ENCODE measurements at regions not wholly inside any gene's neighbourhood (a gene's known extent, or its start where the extent isn't known, plus 50 kb on each side); places are given as distances from the start of the nearest gene placed in this dataset.
A peak's percentile ranks its signal among the peaks of the same experiment; 100 is the strongest.

DNA sequence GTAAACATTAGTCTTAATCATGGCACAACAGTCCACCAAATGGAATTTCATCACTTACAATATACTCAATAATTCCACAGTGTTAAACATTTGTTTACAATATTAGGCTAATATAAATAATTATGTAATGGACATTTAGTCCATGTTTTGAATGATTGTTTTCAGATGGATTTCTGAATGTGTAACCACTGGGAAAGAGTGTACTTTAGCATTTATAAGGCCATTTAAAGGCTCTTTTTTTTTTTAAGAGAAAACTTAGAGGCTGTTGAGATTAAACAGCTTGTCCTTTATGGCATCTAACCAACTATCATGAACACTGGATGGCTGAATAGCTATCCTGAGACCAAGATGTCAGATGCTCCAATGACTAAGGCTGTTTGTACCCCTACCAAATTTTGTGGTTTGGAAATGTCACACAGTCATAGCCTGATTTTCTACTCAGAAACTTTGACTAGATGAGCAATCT lies 248.3 kb upstream of the GLI3 start:
- DNase-seq, result no peak

DNA sequence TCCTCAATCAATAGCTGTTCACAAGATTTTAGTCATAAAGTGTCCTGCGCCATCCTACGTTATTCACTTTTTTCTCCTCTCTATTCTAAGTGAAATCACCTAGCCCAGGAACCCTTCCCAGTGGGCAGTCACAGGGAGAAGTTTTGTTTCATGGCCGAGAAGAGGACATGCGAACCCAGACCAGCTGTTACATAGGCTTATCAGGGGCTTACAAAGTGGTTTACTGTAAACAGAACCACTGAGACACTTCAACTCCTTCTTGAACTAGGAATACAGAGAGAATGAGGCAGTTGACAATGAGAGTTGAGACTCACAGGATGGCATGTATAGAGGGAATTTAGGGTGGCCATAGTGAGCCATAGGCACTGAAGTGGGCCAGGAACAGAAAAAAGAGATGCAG lies 246.9 kb upstream of the GLI3 start:
- no peak for DNase-seq

DNA sequence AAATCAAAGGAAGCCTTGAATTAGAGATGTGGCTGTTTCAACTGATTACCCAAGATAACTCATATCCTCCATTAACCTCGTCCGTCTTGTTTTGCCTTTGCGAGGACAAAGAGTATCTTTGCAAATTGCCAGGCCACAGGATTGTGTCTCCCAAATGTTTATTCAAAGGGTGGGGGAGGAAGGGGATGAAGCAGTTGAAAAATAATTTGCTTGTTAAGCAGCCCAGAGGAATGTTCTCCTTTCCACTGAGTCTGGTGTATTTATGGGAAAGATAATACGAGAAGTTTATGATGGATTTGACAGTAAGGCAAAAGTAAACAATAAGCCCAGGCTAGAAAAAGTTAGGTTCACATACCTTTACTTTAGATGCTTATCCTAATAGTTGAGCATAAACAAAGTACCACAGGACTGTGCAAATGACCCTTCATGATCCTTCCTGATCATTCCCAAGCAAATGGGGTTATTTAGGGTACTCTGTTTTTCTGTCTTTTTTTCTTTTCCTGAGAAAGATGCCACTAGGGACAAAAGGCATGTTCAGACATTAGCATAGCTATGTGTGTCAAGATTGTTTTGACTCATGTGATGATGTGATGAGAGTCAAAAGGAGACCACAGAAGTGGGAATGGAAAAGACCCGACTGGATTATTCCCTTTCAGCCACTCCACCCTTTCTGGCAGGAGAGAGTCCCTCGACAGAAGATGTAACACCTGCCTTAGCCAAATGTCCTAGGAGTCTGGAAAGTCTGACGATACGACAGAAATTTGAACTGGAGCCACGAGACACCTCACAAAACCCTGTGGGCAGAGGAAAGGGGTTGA lies 243.0 kb upstream of the GLI3 start:
- no peak for DNase-seq

DNA sequence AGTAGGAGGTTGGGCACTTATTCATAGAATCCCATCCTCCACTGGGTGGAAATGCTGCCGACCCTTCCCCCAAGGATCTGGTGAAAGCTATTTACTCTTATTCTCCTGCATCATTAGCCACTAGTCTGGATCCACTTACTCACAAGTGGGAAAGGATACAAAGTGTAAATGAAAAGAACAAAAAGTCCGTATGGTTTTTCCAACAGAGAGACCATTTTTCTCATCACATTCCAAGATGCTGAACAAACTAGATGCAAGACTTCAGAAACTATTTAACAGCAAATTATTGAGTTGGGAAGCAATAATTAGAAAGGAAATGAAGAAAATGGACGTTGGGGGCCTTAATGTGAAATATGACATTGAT lies 242.4 kb upstream of the GLI3 start:
- no peak for DNase-seq

DNA sequence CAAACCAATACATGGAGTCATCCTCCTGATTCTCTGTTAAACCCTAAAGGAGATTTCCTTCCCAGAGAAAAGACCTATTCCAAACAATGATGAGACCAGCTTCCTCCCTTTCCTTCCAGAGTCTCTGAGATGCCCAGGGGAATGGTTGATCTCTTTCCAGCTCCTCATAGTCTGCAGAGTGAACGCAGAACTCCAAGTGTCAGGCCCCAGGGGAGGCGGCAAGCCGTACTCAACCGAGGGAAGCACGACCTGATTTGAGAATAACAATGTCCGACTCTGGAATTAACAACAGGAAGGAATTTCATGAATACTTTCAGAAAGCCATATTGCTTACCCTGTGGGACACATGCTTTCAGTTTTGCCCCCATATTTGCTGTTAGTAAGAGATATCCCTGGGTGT lies 241.7 kb upstream of the GLI3 start:
- no peak for DNase-seq

DNA sequence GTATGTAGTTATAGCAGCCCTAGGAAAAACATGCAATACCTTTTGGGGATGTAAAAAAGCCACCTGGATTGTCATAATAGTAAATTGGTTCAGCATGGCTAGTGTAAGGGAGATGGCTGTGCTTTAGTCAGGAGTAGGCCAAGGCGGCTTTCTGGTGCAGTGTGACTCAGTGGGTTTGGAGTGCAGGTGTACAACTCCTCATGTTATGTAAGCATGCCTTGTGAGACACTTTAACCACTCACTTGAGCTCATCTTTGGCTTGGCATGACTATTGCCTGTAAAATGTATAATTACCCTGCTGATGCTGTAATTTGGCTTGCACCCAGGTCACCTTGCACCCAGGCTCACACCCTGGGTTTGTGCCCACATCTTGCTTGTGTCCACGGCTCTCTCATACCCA lies 239.2 kb upstream of the GLI3 start:
- no peak for DNase-seq

DNA sequence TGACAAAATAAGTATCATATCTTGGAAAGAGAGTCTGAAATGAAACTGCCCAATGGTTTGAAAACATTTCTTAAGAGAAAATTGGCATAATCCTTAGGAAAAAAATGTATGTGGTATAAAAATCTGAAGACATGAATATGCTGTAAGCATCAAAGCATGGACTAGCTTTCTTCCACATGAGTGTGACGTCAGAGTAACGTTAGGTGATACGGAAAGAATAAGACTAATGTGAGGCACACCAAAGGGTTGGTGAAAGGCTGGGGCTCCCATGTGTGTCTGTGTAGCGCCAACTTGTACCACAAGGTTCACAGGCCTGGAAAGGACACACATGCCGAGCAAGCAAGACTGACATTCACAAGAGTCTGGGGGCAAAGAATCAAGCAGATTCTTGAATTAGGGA lies 238.1 kb upstream of the GLI3 start:
- DNase-seq, result no peak

DNA sequence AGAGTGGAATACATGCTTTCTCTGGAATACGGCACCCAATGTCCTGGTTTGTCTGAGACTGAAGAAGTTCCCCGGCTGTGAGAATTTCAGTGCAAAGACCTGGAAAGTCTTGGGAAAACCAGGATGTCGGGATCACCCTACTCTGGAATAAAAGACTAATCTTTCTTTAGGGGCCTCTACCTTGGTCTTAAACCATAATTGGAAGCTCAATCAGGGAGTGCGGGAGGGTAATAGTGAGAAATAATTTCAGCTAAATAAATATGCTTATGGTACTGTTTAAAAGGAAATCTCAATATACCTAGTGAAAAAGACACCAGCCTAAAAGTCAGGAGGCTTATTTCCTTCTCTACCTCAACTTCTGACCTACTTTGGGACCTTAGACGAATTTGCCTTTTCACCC lies 236.1 kb upstream of the GLI3 start:
- no peak for DNase-seq

DNA sequence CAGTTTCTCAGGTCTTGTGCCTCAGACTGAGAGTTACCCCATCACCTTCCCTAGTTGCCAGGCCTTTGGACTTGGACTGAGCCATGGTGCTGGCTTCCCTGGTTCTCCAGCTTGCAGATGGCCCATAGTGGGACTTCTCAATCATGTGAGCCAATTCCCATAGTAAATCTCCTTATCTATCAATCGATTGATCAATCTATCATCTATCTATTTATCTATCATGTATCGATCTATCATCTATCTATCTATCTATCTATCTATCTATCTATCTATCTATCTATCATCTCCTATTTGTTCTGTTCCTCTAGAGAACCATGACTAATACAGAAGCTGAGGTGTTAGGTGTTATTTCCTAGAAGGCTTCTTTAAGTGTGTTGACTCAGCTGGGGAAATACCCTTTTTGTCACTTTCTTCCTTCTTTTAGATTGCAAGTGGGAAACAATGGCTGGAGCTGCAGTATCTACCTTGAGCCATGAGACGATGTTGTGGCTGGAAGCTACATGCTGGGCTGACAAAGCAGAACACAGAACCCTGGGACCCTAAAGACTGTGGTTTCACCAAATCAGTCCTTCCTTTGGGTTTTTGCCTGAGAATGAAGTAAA lies 234.7 kb upstream of the GLI3 start:
- DNase-seq, result peak; percentile 29

DNA sequence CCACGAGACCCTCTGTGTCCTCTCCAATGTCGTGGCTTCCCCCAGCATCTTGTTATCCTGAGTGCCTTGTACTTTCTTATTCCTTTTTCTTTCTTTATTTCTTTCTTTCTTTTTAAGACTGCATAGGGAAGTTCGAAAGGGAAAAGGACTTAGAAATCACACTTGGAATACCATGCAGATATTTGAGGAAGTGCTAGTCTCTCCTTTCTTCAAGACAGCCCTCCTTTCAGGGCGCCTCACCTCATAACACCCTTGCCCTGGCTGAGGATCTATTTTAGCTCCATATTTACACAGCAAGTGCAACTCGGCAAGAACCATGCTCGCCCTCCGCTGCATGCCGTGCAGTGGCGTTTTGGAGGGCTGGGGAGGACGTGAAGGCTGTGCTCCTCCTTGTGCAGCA lies 232.3 kb upstream of the GLI3 start:
- no peak for DNase-seq

DNA sequence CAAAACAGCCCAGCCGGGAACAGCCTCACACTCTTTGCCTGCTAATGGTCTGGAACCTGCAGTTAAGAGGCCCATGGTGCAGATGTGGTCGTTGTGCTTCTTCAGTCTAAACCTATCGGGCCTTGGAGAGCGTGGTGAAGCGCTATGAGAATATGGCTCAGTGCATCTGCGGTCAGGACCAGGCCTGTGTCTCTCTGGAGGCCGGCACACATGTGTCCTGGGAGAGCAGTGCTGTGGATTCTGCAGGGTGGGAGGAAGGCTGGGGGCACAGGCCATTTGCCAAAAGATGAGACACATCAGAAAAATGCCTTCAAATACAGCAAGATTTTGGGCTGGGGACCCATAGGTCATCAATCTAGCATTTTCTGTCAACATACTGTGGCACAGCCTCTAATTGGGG lies 231.5 kb upstream of the GLI3 start:
- DNase-seq, result no peak

DNA sequence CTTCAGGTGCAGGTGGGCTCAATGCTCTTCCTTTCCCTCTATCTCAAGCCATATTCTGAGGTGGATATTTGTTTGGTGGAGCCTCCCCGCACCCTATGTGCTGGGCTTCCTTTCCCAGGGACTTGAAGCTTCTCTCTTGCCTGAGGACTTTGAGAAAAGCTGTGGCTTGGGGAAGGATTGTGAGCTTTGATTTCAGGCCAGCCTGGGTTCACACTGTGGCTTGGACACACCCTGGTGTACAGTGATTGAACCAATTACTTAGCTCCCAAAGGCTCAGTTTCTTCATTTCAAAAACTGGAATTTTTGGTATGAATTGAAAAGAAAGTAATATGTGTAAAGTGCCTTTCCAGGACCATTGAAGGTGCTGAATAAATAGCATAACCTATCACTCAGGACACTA lies 224.5 kb upstream of the GLI3 start:
- no peak for DNase-seq

DNA sequence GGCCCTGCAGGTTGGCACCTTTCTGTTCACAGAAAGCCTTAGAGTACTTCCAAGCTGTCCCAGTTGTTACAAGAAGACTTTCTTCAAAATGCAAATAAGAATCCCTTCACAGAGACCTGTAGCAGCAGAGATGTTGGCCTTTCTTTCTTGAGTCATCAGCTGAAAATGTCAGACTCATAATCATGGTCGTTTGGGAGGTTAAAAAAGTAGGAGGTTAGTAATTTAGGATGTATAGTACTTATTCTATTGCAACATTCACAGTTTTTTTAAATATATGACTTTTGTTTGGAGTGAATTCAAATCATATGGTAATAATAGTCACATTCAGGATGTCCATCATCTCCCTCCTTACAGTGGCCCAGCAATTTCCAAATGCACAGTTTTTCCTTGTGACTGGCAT lies 223.9 kb upstream of the GLI3 start:
- no peak for DNase-seq

DNA sequence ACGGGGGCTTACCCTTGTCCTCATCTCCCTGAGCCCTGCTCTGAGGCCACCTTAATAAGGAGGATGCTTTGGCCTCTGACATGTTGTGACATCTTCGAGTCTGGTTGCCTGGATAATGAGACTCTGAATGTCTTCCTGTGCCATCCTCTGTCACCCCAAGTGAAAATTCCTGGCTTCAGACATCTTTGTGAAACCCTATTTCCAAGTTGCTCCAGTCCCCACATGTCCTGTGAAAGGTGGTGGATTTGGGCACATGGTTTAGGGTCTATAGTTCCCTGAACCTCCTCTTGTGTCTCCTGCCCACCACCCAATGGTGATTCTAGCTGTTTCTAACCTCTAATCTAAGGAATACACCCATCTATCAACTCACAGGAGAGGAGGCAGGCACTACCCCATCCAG lies 223.1 kb upstream of the GLI3 start:
- DNase-seq, result no peak

DNA sequence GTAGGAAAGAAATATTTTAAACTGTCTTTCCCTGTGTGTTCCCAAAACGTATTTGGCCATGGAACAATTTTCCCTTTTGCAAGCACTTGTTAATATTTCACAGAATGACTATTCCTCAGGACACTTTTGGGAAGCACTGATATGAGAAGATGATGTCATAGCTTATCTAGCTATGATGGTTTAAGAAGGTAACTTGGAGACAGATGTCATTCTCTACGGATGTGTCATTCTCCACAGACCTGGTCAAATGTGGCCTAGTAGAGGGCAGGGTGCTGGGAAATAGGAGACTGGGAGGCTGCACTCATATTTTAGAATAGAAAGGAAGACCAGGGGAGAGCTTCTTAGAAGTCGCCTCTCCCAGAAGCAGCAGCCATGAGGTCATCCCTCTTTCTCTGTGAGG lies 220.7 kb upstream of the GLI3 start:
- peak; percentile 81 for DNase-seq

DNA sequence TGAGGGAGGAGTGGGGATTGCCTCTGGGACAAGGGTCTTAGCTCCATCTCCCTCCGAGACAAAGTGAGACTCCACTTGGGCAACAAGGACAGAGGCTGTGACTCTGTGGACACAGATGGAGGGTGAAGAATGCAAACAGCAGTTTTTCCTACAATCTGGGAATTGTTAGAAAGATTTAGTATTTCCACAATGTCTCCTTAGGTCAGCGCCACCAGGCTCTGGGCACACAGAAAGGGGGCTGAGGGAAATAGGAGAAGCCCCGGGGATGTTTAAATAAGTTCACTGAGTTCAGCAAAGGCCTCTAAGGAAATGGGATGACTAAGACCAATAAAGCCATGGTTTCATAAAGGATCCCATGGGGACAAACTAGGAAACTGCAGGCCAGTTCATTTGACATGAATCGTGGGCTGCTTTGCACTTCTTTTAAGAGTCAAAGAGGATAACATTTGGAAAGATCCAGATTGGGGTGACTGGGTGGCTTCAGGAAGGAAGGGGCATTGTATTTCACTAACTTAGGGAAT lies 219.8 kb upstream of the GLI3 start:
- no peak for DNase-seq

DNA sequence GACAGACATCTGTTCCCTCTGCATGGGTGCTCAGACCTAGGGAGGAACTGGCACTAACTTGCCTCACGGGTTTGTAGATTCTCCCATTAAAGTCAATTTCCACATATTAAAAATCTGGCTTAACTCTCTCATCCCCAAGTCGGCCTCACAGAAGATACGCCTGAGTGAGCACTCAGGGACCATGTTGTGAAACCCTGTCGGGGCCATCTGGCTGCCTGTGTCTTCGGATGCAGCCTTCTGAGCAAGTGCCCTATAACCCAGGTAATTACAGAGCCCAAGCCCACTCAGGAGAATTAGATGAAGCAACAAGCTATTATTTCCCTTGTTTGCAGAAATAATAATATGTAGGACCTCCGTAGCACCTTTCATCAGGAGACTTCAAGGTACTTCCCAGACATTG lies 219.3 kb upstream of the GLI3 start:
- DNase-seq, result no peak

DNA sequence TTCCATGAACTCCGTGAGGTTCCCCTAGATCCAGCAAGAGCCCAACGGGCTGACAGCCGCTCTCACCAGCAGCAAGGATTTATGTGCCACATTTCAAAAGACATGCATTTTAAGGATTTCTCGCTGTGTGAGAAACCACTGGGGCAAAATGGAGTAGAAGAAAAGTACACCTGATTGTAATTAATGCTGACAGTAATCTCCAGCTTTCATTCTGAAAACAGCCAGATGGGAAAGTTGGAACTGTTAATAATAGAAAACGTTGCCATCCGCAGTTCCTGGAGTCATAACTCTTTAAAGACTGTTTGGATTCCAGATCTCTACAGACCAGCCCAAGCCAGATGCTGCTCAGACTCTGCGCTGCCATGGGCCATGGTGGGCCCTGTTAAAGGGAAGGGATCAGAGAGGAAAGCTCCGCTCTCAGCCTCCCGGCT lies 216.9 kb upstream of the GLI3 start:
- DNase-seq, result no peak

DNA sequence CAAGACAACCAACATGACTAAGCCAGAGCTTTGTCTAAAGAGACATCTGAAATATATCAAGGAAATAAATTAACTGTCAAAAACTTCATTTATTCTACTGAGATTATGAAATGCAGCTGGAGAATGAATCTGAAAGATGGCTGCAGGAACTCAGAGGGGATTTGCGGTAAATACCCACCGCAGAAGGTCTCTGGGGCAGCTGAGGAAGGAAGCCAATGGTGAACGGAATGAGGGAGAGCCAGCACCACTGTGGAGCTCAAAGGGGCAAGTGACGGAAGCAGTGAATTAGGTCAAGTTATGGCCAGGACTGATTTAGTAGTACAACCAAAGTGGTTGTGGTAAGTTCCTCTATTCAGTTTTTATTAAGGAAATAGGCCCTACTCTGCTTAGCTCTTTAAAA lies 215.3 kb upstream of the GLI3 start:
- DNase-seq, result no peak

DNA sequence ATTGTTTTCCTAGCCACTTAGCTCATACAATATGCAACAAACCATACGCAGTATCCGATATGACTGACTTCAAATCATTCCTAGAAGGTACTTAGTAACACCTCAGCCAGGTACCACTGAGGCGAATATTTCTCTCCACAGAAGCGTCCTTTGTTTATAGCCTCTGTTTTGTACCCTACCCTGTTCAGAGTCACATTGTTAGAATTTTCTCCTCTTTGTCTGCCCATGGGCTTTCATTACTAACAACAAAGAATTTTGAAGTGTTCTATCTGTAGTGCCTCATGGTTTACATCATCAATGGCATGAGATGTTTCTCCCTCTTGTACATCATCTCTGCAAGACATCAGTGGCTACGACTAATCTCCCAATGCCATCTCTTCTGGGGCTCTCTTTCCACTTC lies 212.4 kb upstream of the GLI3 start:
- DNase-seq, result no peak

DNA sequence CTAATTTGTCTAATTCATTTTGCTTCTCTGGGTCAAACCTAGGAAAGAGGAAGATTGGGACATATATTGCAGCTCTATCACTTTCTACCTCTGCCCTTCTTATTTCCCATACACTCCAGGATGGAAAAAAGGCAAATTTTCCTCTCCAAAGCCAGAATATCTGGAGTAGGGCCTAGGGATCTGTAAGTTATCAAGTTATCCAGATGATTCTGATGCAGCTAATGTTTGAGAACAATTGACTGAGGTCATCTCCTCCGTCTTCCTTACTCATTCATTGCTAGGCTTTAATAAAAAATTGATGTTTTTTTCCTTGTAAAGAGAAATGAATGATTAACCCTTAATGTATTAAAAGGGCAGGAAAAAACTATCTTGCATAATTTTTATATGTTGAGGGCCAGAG lies 211.9 kb upstream of the GLI3 start:
- DNase-seq, result no peak

DNA sequence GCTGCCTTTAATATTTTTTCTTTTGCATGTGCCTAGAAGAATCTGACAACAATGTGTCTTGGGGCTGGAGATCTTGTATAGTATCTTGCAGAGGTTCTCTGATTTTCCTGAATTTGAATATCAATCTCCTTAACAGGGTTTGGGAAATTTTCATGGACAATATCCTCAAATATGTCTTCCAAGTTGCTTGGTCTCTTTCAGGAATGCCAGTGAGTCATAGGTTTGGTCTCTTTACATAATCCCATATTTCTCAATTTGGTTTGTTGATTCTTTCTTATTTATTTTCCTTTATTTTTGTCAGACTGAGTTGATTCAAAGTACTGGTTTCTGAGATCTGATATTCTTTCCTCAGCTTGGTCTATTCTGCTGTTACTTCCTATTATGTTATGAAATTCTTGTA lies 208.7 kb upstream of the GLI3 start:
- peak; percentile 47 for DNase-seq

DNA sequence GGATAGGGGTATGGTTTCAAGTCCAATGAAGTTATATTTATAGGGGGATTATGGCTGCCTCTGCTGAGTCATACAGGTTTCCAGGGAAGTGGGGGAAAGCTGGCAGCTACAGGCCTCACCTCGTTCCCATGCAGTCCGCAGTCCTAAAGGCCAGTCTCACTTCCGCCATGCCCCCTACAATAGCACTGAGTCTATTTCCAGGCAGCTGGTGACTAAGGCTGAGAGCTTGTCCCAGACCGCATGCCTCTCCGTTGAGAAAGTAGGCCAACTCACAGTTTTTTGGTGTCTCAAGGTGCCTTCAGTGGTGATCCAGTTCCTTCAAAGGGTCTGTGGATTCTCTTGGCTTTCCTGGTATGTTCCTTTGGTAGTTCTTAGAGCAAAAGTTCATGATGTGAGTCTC lies 203.9 kb upstream of the GLI3 start:
- DNase-seq, result no peak

DNA sequence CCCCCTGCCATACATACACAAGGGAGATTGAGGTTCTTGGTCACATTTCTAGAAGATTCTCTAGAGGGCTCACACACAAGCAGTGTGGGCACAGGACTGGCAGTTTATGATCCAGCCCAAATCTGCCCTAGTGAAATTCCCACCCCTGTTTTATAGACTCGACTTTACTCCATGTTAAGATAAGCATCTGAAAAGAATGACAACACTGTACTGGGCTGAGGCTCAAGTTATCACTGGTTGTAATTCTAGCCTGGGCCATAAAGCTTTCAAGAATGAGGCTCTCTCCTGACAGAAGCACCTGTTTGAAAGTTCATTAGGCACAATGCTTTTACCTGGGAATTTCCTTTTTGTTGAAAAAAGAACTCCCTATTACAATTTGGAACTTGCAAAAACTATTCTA lies 195.6 kb upstream of the GLI3 start:
- no peak for DNase-seq

DNA sequence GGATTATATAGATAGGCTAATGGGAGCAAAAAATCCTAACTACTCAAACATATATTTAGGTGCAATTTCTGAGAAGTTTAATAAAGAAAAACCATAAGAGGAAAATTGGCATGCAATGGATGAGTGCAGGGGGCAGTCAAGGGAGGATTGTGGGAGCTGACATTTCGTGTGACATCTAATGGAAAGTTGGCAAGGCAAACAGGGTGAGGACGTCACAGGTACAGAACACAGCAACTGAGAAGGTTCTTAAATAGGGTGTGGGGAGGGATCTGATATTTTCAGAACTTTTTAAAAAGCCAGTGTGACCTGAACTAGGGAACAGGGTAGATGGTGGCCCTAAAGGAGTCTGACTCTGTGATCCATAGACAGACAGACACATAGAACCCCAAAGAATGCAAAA lies 194.9 kb upstream of the GLI3 start:
- no peak for DNase-seq

All from NCI-H226 (cell line).